Choroid plexus epithelial cell (primary cell): ENCODE measurements at regions not wholly inside any gene's neighbourhood (a gene's known extent, or its start where the extent isn't known, plus 50 kb on each side); places are given as distances from the start of the nearest gene placed in this dataset.

Source experiments
- DNase-seq: peaks from one replicate; pipeline ENCODE4 v3.0.0-alpha.2; 2010; ENCODE audit warnings: low read depth
- H3K4me3 ChIP-seq: 2 replicates; pipeline ENCODE4 v1.5.1; 2011; ENCODE audit warnings: low read depth, mild to moderate bottlenecking, control low read depth, low read length, moderate library complexity
- TF ChIP-seq, protein P1 (sequence below): conservative IDR thresholded peaks from 2 replicates; pipeline ENCODE4 v1.5.1; 2011; ENCODE audit warnings: low read depth, mild to moderate bottlenecking, control low read depth, inconsistent platforms, low read length, moderate library complexity

DNA sequence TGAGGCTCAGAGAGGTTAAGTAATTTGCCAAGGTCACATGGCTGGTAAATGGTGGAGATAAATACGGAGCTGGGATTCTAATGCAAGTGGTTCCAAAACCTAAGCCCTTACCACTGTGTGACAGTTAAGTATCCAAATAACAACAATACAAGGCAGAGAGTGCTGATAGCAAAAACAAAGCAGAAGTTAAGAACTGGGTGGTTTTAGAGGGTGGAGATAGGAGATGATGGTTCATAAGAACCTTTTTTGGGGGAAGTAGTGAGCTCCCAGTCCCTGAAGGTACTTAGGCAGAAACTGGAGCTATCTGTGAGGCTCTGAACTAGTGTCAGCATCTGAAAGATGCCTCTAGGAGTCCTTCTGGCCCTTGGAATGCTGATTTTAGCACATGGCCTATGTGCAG, 56.2 kb upstream of the UBE2L5 start:
- TF ChIP-seq, protein P1, sequence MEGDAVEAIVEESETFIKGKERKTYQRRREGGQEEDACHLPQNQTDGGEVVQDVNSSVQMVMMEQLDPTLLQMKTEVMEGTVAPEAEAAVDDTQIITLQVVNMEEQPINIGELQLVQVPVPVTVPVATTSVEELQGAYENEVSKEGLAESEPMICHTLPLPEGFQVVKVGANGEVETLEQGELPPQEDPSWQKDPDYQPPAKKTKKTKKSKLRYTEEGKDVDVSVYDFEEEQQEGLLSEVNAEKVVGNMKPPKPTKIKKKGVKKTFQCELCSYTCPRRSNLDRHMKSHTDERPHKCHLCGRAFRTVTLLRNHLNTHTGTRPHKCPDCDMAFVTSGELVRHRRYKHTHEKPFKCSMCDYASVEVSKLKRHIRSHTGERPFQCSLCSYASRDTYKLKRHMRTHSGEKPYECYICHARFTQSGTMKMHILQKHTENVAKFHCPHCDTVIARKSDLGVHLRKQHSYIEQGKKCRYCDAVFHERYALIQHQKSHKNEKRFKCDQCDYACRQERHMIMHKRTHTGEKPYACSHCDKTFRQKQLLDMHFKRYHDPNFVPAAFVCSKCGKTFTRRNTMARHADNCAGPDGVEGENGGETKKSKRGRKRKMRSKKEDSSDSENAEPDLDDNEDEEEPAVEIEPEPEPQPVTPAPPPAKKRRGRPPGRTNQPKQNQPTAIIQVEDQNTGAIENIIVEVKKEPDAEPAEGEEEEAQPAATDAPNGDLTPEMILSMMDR: no peak
- H3K4me3 ChIP-seq: no peak overlapping the region
- DNase-seq: no peak

DNA sequence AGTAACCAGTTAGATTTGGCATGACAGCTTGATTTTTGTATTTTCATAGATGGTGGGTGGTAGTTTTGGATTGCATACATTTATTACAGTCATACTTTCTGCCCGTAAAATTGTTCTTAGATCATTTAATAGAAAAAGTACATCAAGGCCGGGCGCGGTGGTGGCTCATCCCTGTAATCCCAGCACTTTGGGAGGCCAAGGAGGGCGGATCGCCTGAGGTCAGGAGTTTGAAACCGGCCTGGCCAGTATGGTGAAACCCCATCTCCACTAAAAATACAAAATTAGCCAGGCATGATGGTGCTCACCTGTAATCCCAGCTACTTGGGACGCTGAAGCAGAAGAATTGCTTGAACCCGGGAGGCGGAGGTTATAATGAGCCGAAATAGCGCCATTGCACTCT, 55.0 kb upstream of the UBE2L5 start:
- TF ChIP-seq, protein P1: no peak
- no peak for DNase-seq
- H3K4me3 ChIP-seq: no peak overlapping the region

DNA sequence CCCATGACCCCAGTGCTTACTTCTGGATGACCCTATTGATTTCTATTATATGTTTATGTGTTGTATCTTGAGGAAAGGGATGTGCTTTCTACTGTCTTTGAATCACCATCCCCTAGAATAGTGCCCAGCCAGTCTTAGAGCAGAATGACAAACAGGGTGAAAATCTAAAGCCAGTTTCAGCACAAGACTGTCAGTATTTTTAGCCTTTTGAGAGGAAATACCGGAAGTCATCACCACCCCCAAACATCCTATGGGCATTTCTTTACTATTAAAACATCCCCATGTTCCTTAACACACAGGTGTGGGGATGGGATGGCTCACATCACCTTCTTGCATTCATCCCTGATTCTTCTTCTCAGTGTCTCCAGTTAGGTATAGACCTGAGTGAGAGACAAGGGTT, 52.1 kb upstream of the UBE2L5 start:
- TF ChIP-seq, protein P1: no peak
- H3K4me3 ChIP-seq: no peak overlapping the region

DNA sequence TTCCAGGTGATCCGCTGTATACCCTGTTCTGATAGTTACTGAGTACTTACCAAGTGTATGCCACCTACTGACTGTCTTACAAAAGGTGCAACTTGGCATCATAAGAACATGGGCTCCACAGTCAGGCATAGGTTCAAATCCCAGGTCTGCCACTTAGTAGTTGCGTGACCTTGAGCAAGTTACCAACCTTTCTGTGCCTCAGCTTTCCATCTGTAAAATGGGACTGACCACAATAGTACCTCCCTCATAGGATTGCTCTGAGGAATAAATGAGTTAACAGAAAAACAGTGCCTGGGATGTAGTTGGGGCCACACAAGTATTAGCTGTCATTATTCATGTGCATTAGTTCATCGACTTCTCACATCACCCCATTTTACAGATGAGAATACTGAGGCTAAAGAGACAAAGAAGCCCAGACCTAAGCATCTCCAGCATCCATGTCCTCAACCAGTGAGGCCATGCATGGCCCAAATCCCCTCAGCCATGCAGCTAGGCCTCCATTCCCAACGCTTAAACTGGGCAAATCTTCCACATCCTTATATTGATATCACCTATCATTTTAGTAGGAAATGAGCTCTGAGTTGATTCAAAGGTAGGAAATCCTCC, 51.3 kb upstream of the UBE2L5 start:
- H3K4me3 ChIP-seq: no peak overlapping the region
- TF ChIP-seq, protein P1: no peak
- DNase-seq: no peak

More for the DNA sequence above, 52.1 kb upstream of the UBE2L5 start:
- DNase-seq: no peak

DNA sequence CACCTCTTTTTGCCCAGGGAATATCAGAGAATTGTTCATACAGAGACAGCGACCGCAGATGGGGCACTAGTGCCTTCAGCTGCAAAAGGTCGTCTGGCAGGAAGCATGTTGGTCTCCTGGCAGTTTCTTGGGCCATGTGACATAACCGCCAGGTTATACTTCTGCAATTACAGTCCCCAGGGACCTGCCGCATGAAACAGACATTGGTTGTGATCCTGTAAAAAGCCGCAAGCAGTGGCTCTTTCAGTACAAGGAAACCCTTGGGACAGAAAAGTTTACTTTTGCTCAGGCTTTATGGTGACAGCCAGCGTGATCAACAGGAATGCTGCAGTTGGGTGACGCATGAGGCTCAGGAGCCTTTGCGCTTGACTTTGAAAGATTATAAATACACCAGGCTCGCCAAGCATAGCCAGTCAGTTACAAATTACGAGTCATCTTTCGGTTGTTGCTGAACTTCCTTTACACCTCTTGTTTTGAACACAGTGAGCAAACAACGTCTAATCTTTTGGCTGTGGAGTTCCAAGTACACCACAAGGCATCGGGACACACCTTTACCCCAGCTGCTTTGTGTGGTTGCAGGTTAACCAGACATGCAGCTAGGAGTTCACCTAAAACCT, 50.5 kb upstream of the UBE2L5 start:
- DNase-seq: peak; percentile 48
- H3K4me3 ChIP-seq: no peak overlapping the region
- TF ChIP-seq, protein P1: no peak
